H1 (cell line): ENCODE measurements at regions not wholly inside any gene's neighbourhood (a gene's known extent, or its start where the extent isn't known, plus 50 kb on each side); places are given as distances from the start of the nearest gene placed in this dataset.

ENCODE experiments used
- CTBP2 ChIP-seq: IDR thresholded peaks from 2 replicates; pipeline ENCODE4 v1.7.0; 2011; ENCODE audit warnings: borderline replicate concordance, mild to moderate bottlenecking, moderate library complexity, mixed read lengths, low read length; ENCODE audit not compliant: insufficient read depth, insufficient read length
- USF2 ChIP-seq: IDR thresholded peaks from 2 replicates; pipeline ENCODE4 v1.6.1; 2011; ENCODE audit warnings: low read length, improper control_type of control experiment

DNA sequence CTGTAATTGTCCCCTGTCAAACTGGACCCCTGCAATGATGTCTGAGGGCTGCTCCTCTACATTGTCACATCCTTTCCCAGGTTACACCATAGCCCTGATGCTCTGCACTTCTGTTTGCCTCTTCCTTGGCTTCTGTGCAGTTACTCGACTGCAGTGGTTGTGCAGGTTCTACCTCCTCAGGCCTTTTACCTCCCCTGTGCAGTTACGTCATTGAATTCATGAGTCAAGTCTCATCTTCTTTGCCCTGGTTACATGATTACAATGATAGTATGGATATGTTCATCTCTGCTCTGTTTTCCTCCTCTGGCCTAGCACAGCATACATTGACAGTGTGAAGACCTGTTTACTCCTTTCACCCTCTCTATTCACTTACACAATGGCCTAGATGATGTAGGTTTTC lies 83.2 kb downstream of the FAM47B start (continued):
- TF ChIP-seq USF2 (no peak), CTBP2 (no peak)
- TF ChIP-seq, all 59 proteins: peak for 0
